Nephron progenitor cell (in vitro differentiated cells): ENCODE measurements at regions not wholly inside any gene's neighbourhood (a gene's known extent, or its start where the extent isn't known, plus 50 kb on each side); places are given as distances from the start of the nearest gene placed in this dataset.

Experiments used
- DNase-seq: peaks from one replicate; pipeline ENCODE4 v3.0.0; 2021
- H3K27ac Mint-ChIP-seq: 2 replicates; pipeline ENCODE4 v1.8.0; 2021; ENCODE audit warnings: mild to moderate bottlenecking, moderate library complexity, mixed read lengths
- H3K27me3 Mint-ChIP-seq: 2 replicates; pipeline ENCODE4 v1.8.0; 2021; ENCODE audit warnings: mild to moderate bottlenecking, low read depth, mixed read lengths; ENCODE audit not compliant: poor library complexity
- H3K36me3 Mint-ChIP-seq: 2 replicates; pipeline ENCODE4 v1.8.0; 2021; ENCODE audit warnings: low read depth, mixed read lengths
- H3K4me1 Mint-ChIP-seq: 2 replicates; pipeline ENCODE4 v1.8.0; 2021; ENCODE audit warnings: mixed read lengths
- H3K4me3 Mint-ChIP-seq: 2 replicates; pipeline ENCODE4 v1.8.0; 2021; ENCODE audit warnings: mild to moderate bottlenecking, moderate library complexity, mixed read lengths
- H3K9me3 Mint-ChIP-seq: 2 replicates; pipeline ENCODE4 v1.8.0; 2021; ENCODE audit warnings: mild to moderate bottlenecking, moderate library complexity, mixed read lengths
- CTCF ChIP-seq: fragments of 200-600 bp; sonication (generic); IDR thresholded peaks from 2 replicates; pipeline ENCODE4 v1.5.0; 2021; ENCODE audit warnings: antibody characterized with exemption

GRCh38 chr17:11094331-11094730 is 146.7 kb upstream of the SHISA6 start:
- DNase-seq: no peak
- peaks cover 5% of the 10 kb centered on the region for H3K4me1 Mint-ChIP-seq
- H3K36me3 Mint-ChIP-seq: no peaks in the 10 kb centered on the region
- no peak overlapping the region for H3K27ac Mint-ChIP-seq
- no peaks in the 10 kb centered on the region for H3K9me3 Mint-ChIP-seq
- TF ChIP-seq CTCF: no peak
- H3K27me3 Mint-ChIP-seq: peaks cover 6% of the 10 kb centered on the region
- no peak overlapping the region for H3K4me3 Mint-ChIP-seq

- no peak for DNase-seq
- Mint-ChIP-seq H3K27ac (no peak overlapping the region), H3K27me3 (peaks cover 12% of the 10 kb centered on the region), H3K36me3 (no peaks in the 10 kb centered on the region), H3K4me3 (no peak overlapping the region), H3K9me3 (peaks cover 4% of the 10 kb centered on the region), H3K4me1 (peaks cover 12% of the 10 kb centered on the region)
- no peak for TF ChIP-seq CTCF
Measured at GRCh38 chr17:11086646-11087340, 154.2 kb upstream of the SHISA6 start.

- H3K27me3 Mint-ChIP-seq: peaks cover 8% of the 10 kb centered on the region
- H3K9me3 Mint-ChIP-seq: peaks cover 2% of the 10 kb centered on the region
- no peak for DNase-seq
- no peak overlapping the region for H3K27ac Mint-ChIP-seq
- no peak for TF ChIP-seq CTCF
- no peaks in the 10 kb centered on the region for H3K36me3 Mint-ChIP-seq
- peaks cover 7% of the 10 kb centered on the region for H3K4me1 Mint-ChIP-seq
- H3K4me3 Mint-ChIP-seq: no peak overlapping the region
Measured at GRCh38 chr17:11082559-11082958, 158.5 kb upstream of the SHISA6 start.

- no peaks in the 10 kb centered on the region for H3K36me3 Mint-ChIP-seq
- H3K9me3 Mint-ChIP-seq: no peaks in the 10 kb centered on the region
- peaks cover 8% of the 10 kb centered on the region for H3K27me3 Mint-ChIP-seq
- no peak for DNase-seq
- H3K4me3 Mint-ChIP-seq: no peak overlapping the region
- H3K4me1 Mint-ChIP-seq: peaks cover 7% of the 10 kb centered on the region
- H3K27ac Mint-ChIP-seq: no peak overlapping the region
- TF ChIP-seq CTCF: no peak
Measured at GRCh38 chr17:11081342-11081741, 159.7 kb upstream of the SHISA6 start.

- H3K4me1 Mint-ChIP-seq: no peaks in the 10 kb centered on the region
- no peak for TF ChIP-seq CTCF
- H3K27ac Mint-ChIP-seq: no peak overlapping the region
- no peak overlapping the region for H3K4me3 Mint-ChIP-seq
- no peaks in the 10 kb centered on the region for H3K9me3 Mint-ChIP-seq
- H3K36me3 Mint-ChIP-seq: no peaks in the 10 kb centered on the region
- peaks cover 7% of the 10 kb centered on the region for H3K27me3 Mint-ChIP-seq
- DNase-seq: no peak
Measured at GRCh38 chr17:11077673-11078072, 163.3 kb upstream of the SHISA6 start.

GRCh38 chr17:11074451-11074850 is 166.6 kb upstream of the SHISA6 start:
- Mint-ChIP-seq H3K36me3 (no peaks in the 10 kb centered on the region), H3K9me3 (peaks cover 21% of the 10 kb centered on the region), H3K27ac (no peak overlapping the region), H3K27me3 (peaks cover 11% of the 10 kb centered on the region), H3K4me3 (no peak overlapping the region), H3K4me1 (no peaks in the 10 kb centered on the region)
- no peak for TF ChIP-seq CTCF
- DNase-seq: no peak
